HepG2 (cell line): ENCODE measurements at regions not wholly inside any gene's neighbourhood (a gene's known extent, or its start where the extent isn't known, plus 50 kb on each side); places are given as distances from the start of the nearest gene placed in this dataset.

Experiments used
- ATAC-seq: fragments of 200-7000 bp; cut with Tn5 transposase; 3 replicates; pipeline ENCODE4 v1.9.1; 2020; ENCODE audit warnings: mild to moderate bottlenecking, moderate library complexity
- BruUV-seq: library from RNA; stranded (reverse); fragments of 400-500 nt; replicated peaks from 2 replicates; lab custom pipeline; 2021; lab: Mats Ljungman, UMichigan
- CTCF ChIA-PET: fragments of 300-600 bp; formaldehyde crosslinking; extraction: SDS; loops from one replicate; lab custom pipeline; 2021; ENCODE audit warnings: low total read pairs, inconsistent platforms, low intra/inter-chr PET ratio; lab: Yijun Ruan, JAX
- POLR2A ChIA-PET: fragments of 350-600 bp; sonication (Branson Sonifier 250); formaldehyde crosslinking; loops from one replicate; lab custom pipeline; 2020; ENCODE audit warnings: antibody characterized with exemption, inconsistent platforms; lab: Yijun Ruan, JAX
- DNase-seq: peaks from one replicate; pipeline ENCODE4 v3.0.0-alpha.2; 2015; ENCODE audit warnings: low spot score
- FAIRE-seq: peaks from 3 replicates; lab custom pipeline; 2011; peaks lifted over from hg19 to GRCh38; lab: Jason Lieb, UNC
- H2AFZ ChIP-seq: one replicate; pipeline ENCODE4 v1.6.1; 2011; ENCODE audit warnings: low read length, inconsistent platforms
- H3K27ac ChIP-seq: fragments of 300-600 bp; 3 replicates; pipeline ENCODE4 v1.8.0; 2011; ENCODE audit warnings: mixed run types, mild to moderate bottlenecking, mixed read lengths, low read length, inconsistent platforms; ENCODE audit not compliant: insufficient read depth; ENCODE audit errors: extremely low read length
- H3K27me3 ChIP-seq, 2 experiments: fragments of 200-600 bp in 1 of 2; 2 replicates in 1 of 2; 3 replicates in 1 of 2; pipeline versions ENCODE4 v1.6.0 to v1.8.0; 2011; ENCODE audit warnings: low read length in 2 of 2, mild to moderate bottlenecking in 2 of 2, moderate library complexity in 2 of 2, inconsistent platforms in 1 of 2; ENCODE audit not compliant: insufficient read depth in 2 of 2, control insufficient read depth in 1 of 2
- H3K36me3 ChIP-seq, 2 experiments: fragments of 200-600 bp in 1 of 2; replicated peaks in 1 of 2; 2 replicates in 1 of 2; 3 replicates in 1 of 2; pipeline versions ENCODE4 v1.5.1 to v1.8.0; 2011; ENCODE audit warnings: low read length in 2 of 2, inconsistent platforms in 1 of 2; ENCODE audit not compliant: insufficient read depth in 2 of 2, control insufficient read depth in 1 of 2
- H3K4me1 ChIP-seq: 2 replicates; pipeline ENCODE4 v1.5.1; 2012; ENCODE audit warnings: low read length, inconsistent platforms; ENCODE audit not compliant: insufficient read depth
- H3K4me2 ChIP-seq: 2 replicates; pipeline ENCODE4 v1.6.0; 2011; ENCODE audit warnings: low read depth, low read length, inconsistent platforms
- H3K4me3 ChIP-seq, 3 experiments: fragments of 200-600 bp in 1 of 3; sonication (generic), shearing (Covaris generic) in 1 of 3; replicated peaks in 1 of 3; 2 replicates each; pipeline ENCODE4 v1.5.1; 2011 to 2016; ENCODE audit warnings: low read length in 3 of 3, inconsistent platforms in 2 of 3, low read depth in 2 of 3, mild to moderate bottlenecking in 2 of 3, control low read depth in 1 of 3, mixed read lengths in 1 of 3; ENCODE audit not compliant: insufficient read depth in 1 of 3
- H3K79me2 ChIP-seq: one replicate; pipeline ENCODE4 v1.6.1; 2011; ENCODE audit warnings: low read length, inconsistent platforms; ENCODE audit not compliant: insufficient read depth
- H3K9ac ChIP-seq: 2 replicates; pipeline ENCODE4 v1.6.0; 2011; ENCODE audit warnings: mild to moderate bottlenecking, low read depth, low read length, inconsistent platforms; ENCODE audit not compliant: insufficient read depth
- H3K9me3 ChIP-seq: 2 replicates; pipeline ENCODE4 v1.5.1; 2012; ENCODE audit warnings: mild to moderate bottlenecking, low read length
- H4K20me1 ChIP-seq: 2 replicates; pipeline ENCODE4 v1.6.0; 2011; ENCODE audit warnings: inconsistent platforms, mild to moderate bottlenecking, low read length, moderate library complexity; ENCODE audit not compliant: insufficient read depth
- EEA1 ChIP-seq: sonication (generic); formaldehyde crosslinking; IDR thresholded peaks from 2 replicates; pipeline ENCODE4 v1.5.1; 2020; ENCODE audit warnings: mild to moderate bottlenecking, missing genetic modification reagents, borderline replicate concordance
- ISL2 ChIP-seq: sonication (generic); formaldehyde crosslinking; IDR thresholded peaks from 2 replicates; pipeline ENCODE4 v1.5.0; 2020; ENCODE audit warnings: missing genetic modification reagents
- NFATC3 ChIP-seq: sonication (generic); formaldehyde crosslinking; IDR thresholded peaks from 2 replicates; pipeline ENCODE4 v1.5.1; 2020; ENCODE audit warnings: mild to moderate bottlenecking, missing genetic modification reagents
- POLR2A ChIP-seq, 2 experiments: IDR thresholded peaks; 2 replicates each; pipeline ENCODE4 v1.6.1; 2011; ENCODE audit warnings: low read depth in 2 of 2, low read length in 2 of 2, mild to moderate bottlenecking in 1 of 2, moderate library complexity in 1 of 2; ENCODE audit not compliant: insufficient read depth in 1 of 2
- ZBTB40 ChIP-seq, 2 experiments: fragments of 450-650 bp in 1 of 2; sonication (generic) in 1 of 2; formaldehyde crosslinking in 1 of 2; IDR thresholded peaks; 2 replicates each; pipeline versions ENCODE4 v1.6.1 to v1.8.0; 2016 to 2022; ENCODE audit warnings: antibody characterized with exemption in 1 of 2, mild to moderate bottlenecking in 1 of 2, missing genetic modification reagents in 1 of 2
- ZMYM4 ChIP-seq: sonication (generic); formaldehyde crosslinking; IDR thresholded peaks from 2 replicates; pipeline ENCODE4 v1.8.1; 2023; ENCODE audit warnings: mild to moderate bottlenecking, missing genetic modification reagents
- ZNF343 ChIP-seq: sonication (generic); formaldehyde crosslinking; IDR thresholded peaks from 2 replicates; pipeline ENCODE4 v1.4.0; 2020; ENCODE audit warnings: mild to moderate bottlenecking, missing genetic modification reagents
- ZNF350 ChIP-seq: sonication (generic); formaldehyde crosslinking; IDR thresholded peaks from 2 replicates; pipeline ENCODE4 v1.4.0; 2020; ENCODE audit warnings: mild to moderate bottlenecking, low read depth, missing genetic modification reagents, borderline replicate concordance
- WGBS: methylation state at CpG from one replicate; pipeline ENCODE4 v1.1.6; 2017; ENCODE audit warnings: low lambda C conversion rate; 5-methylcytosine and 5-hydroxymethylcytosine counted together
- in situ Hi-C: cut with HindIII; loops from 2 replicates; pipeline ENCODE4 v1.10.0; 2017; ENCODE audit warnings: low pct_unique_long_range_greater_than_20kb; ENCODE audit not compliant: extremely low pct_ligation_motif_present
- intact Hi-C: fragments of 100-400 bp; cut with micrococcal nuclease; formaldehyde crosslinking; loops from one replicate; pipeline ENCODE4 v1.10.0; 2022; ENCODE audit not compliant: unreplicated experiment
- TF ChIP-seq, protein P1 (sequence below): sonication (generic); formaldehyde crosslinking; conservative IDR thresholded peaks from 2 replicates; pipeline ENCODE4 v1.4.0; 2020; ENCODE audit warnings: missing genetic modification reagents
- TF ChIP-seq, protein P2 (sequence below): sonication (generic); formaldehyde crosslinking; IDR thresholded peaks from 2 replicates; pipeline ENCODE4 v1.5.0; 2020; ENCODE audit warnings: mild to moderate bottlenecking, missing genetic modification reagents
- TF ChIP-seq, protein P3 (sequence below): sonication (generic); formaldehyde crosslinking; IDR thresholded peaks from 2 replicates; pipeline ENCODE4 v1.5.0; 2020; ENCODE audit warnings: missing genetic modification reagents

- Histone ChIP-seq H3K4me2 (no peak overlapping the region), H3K4me1 (no peaks in the 10 kb centered on the region), H3K4me3 (no peak overlapping the region), H3K79me2 (no peaks in the 10 kb centered on the region), H2AFZ (no peak overlapping the region), H4K20me1 (no peaks in the 10 kb centered on the region), H3K27me3 (no peaks in the 10 kb centered on the region), H3K27ac (no peak overlapping the region), H3K36me3 (no peaks in the 10 kb centered on the region), H3K9me3 (no peaks in the 10 kb centered on the region), H3K9ac (no peak overlapping the region)
- 0% methylated on average over 1 of the region's 1 CpG for WGBS
- ATAC-seq: no peak
- CTCF ChIA-PET: no interaction called here
- in situ Hi-C loops: no loop called here
- intact Hi-C loops: no loop called here
- DNase-seq: no peak
- no peak for FAIRE-seq
- no TSS peak for BruUV-seq
- POLR2A ChIA-PET: no interaction called here
- TF ChIP-seq ZMYM4 (no peak), ISL2 (CRISPR knock-in tag) (no peak), ZNF350 (no peak), ZNF343 (CRISPR knock-in tag) (no peak), EEA1 (CRISPR knock-in tag) (no peak), NFATC3 (CRISPR knock-in tag) (no peak), POLR2A (IDR thresholded peaks at IDR 0.05; ENCODE audit: insufficient read depth in 1 of 2, low read depth in 2 of 2, low read length in 2 of 2) (no peak), ZBTB40 (IDR thresholded peaks at IDR 0.05) (no peak), ZBTB40 (CRISPR knock-in tag; IDR thresholded peaks at IDR 0.05) (no peak)
- TF ChIP-seq, protein P1, sequence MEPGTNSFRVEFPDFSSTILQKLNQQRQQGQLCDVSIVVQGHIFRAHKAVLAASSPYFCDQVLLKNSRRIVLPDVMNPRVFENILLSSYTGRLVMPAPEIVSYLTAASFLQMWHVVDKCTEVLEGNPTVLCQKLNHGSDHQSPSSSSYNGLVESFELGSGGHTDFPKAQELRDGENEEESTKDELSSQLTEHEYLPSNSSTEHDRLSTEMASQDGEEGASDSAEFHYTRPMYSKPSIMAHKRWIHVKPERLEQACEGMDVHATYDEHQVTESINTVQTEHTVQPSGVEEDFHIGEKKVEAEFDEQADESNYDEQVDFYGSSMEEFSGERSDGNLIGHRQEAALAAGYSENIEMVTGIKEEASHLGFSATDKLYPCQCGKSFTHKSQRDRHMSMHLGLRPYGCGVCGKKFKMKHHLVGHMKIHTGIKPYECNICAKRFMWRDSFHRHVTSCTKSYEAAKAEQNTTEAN: no peak
- TF ChIP-seq, protein P2, sequence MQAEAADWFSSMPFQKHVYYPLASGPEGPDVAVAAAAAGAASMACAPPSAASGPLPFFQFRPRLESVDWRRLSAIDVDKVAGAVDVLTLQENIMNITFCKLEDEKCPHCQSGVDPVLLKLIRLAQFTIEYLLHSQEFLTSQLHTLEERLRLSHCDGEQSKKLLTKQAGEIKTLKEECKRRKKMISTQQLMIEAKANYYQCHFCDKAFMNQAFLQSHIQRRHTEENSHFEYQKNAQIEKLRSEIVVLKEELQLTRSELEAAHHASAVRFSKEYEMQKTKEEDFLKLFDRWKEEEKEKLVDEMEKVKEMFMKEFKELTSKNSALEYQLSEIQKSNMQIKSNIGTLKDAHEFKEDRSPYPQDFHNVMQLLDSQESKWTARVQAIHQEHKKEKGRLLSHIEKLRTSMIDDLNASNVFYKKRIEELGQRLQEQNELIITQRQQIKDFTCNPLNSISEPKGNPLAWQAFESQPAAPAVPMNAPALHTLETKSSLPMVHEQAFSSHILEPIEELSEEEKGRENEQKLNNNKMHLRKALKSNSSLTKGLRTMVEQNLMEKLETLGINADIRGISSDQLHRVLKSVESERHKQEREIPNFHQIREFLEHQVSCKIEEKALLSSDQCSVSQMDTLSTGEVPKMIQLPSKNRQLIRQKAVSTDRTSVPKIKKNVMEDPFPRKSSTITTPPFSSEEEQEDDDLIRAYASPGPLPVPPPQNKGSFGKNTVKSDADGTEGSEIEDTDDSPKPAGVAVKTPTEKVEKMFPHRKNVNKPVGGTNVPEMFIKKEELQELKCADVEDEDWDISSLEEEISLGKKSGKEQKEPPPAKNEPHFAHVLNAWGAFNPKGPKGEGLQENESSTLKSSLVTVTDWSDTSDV (CRISPR knock-in tag): no peak
- TF ChIP-seq, protein P3, sequence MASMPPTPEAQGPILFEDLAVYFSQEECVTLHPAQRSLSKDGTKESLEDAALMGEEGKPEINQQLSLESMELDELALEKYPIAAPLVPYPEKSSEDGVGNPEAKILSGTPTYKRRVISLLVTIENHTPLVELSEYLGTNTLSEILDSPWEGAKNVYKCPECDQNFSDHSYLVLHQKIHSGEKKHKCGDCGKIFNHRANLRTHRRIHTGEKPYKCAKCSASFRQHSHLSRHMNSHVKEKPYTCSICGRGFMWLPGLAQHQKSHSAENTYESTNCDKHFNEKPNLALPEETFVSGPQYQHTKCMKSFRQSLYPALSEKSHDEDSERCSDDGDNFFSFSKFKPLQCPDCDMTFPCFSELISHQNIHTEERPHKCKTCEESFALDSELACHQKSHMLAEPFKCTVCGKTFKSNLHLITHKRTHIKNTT (CRISPR knock-in tag): no peak
Observed at GRCh38 chr13:82747291-82747690, 1135.0 kb downstream of the SLITRK1 start.
